IPS-NIHi7 (cell line): ENCODE measurements at regions not wholly inside any gene's neighbourhood (a gene's known extent, or its start where the extent isn't known, plus 50 kb on each side); places are given as distances from the start of the nearest gene placed in this dataset.

ENCODE experiments used
- DNase-seq: peaks from one replicate; pipeline ENCODE4 v3.0.0; 2012; ENCODE audit warnings: mixed read lengths; ENCODE audit errors: extremely low spot score

GRCh38 chr5:10853154-10853553 is 92.1 kb upstream of the DAP start:
- DNase-seq, result no peak

- no peak for DNase-seq
Observed at GRCh38 chr5:10849278-10849677, 88.2 kb upstream of the DAP start.

GRCh38 chr5:10844016-10844415 is 83.0 kb upstream of the DAP start:
- DNase-seq, result no peak

- DNase-seq, result no peak
Observed at GRCh38 chr5:10842823-10843222, 81.8 kb upstream of the DAP start.

- no peak for DNase-seq
Observed at GRCh38 chr5:10839916-10840599, 79.0 kb upstream of the DAP start.

- no peak for DNase-seq
Observed at GRCh38 chr5:10839118-10839517, 78.1 kb upstream of the DAP start.

- DNase-seq, result no peak
Observed at GRCh38 chr5:10838038-10838437, 77.0 kb upstream of the DAP start.

- no peak for DNase-seq
Observed at GRCh38 chr5:10836986-10837385, 76.0 kb upstream of the DAP start.

GRCh38 chr5:10834695-10835094 is 73.7 kb upstream of the DAP start:
- no peak for DNase-seq

- DNase-seq, result no peak
Observed at GRCh38 chr5:10832987-10833386, 72.0 kb upstream of the DAP start.

GRCh38 chr5:10832421-10832820 is 71.4 kb upstream of the DAP start:
- DNase-seq, result no peak

GRCh38 chr5:10831419-10831818 is 70.4 kb upstream of the DAP start:
- DNase-seq, result no peak

- no peak for DNase-seq
Observed at GRCh38 chr5:10828241-10828640, 67.2 kb upstream of the DAP start.

- no peak for DNase-seq
Observed at GRCh38 chr5:10827571-10827970, 66.5 kb upstream of the DAP start.

- no peak for DNase-seq
Observed at GRCh38 chr5:10826971-10827370, 65.9 kb upstream of the DAP start.

GRCh38 chr5:10825897-10826644 is 65.0 kb upstream of the DAP start:
- DNase-seq, result peak; percentile 45

GRCh38 chr5:10812218-10812617 is 51.2 kb upstream of the DAP start:
- DNase-seq, result no peak
